LHCN-M2 (cell line): ENCODE measurements at regions not wholly inside any gene's neighbourhood (a gene's known extent, or its start where the extent isn't known, plus 50 kb on each side); places are given as distances from the start of the nearest gene placed in this dataset.

ENCODE experiments used
- DNase-seq: peaks from one replicate; pipeline ENCODE4 v3.0.0-alpha.2; 2012; ENCODE audit warnings: low read depth

DNA sequence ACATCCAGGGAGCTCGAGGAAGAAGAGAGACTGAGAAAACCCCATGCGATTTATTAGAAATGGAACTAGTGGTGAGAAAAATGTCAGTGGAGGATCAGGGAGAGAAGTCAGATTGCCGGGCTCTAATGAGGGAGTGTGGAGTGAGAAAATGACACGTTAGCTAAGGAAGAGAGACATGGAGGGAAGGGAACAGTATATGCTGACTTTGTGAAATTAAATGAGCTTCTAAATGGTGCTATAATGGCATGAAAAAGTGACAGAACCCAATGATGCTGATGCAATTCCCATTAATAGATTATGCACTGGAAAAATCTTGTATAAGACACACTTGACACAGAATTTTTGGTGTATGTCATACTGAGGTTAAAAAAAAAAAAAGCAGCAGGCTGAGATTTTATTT is 112.6 kb downstream of the HSPH1 start:
- DNase-seq: no peak

DNA sequence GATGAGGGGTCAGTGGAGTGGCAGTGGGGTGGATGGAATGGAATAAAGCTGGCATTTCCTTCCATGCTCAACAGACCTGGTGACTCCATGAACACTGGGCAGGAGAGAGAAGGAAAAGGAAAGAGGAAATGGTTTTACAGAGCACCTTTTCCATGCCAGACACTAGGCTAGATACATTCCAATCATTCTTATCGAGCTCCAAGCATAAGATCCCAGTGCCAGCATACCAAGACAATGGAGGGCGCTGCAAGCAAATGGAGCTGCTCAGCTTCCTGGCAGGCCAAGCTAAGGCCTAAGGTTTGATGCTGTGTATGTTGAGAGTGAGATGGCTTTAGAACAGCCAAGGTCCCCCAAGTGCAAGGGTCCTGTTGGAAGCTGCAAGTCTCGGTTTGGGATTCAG is 113.2 kb downstream of the HSPH1 start:
- no peak for DNase-seq

DNA sequence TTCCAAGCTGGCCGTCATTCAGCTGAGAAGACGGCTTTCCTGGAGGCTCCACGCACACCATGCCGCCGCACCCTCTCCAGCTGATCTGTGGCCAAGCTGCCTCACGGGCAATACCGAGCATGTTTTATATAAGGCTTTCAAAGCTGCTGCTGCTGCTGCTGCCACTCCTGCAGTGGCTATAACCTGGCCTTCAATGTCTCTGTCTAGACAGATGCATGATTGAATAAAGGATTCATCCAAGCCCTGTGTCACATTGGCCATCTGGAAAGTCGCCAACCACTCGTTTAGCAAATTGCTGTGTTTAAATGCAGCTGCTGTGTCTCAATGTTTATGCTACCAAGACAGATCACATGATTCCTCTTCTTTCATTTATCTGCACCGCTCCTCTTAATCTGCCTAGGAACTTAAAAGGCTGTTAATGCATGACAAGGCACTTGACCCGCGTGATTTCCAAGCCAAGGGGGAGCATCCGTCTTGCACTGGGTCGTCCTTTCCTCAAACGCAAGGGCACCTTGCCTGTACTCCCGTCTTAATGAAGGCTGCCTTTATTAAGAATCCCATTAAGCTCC is 114.3 kb downstream of the TEX26 start:
- peak; percentile 88 for DNase-seq

GRCh38 chr13:31045286-31046081 is 113.0 kb downstream of the TEX26 start:
- DNase-seq: peak; percentile 95

DNA sequence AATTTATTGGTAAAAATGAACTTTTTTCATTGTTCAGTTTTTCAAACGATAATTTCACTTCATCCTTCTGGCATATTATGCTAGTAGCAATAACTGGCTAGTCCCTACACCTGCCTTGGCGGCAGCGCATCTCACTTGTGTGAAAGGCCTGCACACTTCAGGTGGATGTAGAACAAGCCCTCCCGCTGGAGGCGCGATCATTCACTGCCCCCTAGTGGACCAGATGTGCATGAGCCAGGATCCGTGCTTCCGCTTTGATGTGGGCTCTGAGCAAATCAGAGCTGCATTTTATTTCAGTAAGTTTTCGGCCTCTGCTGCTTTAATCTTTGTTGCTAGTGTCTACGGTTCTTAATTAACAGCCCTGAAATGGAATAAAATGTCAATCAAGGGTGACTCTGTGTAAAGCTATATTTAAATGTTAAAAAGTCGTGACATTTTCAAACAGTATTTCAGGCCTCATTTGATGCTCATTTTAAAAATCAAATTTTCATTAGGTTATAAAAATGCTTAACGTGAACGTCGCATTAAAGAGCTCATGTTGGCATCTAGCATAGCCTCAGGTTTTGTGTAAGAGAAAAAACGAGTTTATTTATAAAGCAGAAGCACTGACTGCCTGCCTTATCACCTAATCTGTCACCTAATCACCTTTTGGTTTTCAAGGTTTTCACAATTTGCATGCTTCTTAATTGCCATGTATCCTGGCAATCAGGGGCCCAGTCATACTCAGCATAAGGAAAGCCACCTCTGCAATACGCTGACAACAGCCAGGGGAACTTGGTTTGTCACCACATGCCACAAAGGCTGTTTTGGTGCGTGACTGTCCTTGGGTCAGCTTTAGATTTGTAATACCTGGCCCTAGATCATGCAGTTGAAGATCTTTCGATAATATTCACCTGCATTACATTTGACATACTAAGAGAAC is 112.2 kb downstream of the TEX26 start:
- DNase-seq: peak; percentile 73

DNA sequence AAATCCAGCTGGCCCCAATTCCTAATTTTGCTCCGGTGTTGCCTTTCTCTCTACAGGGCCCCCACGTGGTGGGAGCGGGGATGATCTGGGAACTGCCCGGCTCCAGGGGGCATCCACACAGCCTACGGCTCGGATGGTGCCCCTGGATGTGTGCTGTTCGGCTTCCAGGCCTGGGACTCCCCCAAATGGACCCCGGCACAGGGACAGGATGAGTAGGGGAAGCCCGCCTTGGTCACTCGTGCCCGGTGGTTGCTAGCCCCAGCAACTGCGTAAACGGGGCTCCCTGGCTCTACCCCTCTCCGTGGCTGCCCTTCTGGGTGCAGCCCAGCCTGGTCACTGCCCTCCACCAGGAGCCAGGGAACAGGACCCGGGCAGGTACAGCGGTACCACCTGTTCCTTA is 111.5 kb downstream of the TEX26 start:
- no peak for DNase-seq

GRCh38 chr13:31042481-31043165 is 110.2 kb downstream of the TEX26 start:
- no peak for DNase-seq

DNA sequence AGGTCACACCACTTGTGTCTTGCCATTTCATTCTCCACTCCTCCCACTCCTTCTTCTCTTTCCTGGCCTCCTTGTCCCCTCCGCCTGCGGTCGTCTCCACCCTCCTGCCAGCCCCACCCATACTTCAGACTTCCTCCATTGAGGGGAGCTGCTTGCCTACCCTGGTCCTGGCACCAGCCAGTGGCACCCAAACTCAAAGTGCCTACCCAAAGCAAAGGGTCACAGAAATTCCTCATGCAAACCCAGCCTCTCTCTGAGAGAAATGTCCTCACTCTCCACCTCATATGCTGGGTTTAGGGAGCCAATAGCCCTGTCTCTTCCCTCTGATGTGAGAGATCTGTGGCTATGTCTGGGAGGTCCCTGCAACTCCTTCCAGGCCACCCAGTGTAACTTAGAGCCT is 109.6 kb downstream of the TEX26 start:
- DNase-seq: no peak

DNA sequence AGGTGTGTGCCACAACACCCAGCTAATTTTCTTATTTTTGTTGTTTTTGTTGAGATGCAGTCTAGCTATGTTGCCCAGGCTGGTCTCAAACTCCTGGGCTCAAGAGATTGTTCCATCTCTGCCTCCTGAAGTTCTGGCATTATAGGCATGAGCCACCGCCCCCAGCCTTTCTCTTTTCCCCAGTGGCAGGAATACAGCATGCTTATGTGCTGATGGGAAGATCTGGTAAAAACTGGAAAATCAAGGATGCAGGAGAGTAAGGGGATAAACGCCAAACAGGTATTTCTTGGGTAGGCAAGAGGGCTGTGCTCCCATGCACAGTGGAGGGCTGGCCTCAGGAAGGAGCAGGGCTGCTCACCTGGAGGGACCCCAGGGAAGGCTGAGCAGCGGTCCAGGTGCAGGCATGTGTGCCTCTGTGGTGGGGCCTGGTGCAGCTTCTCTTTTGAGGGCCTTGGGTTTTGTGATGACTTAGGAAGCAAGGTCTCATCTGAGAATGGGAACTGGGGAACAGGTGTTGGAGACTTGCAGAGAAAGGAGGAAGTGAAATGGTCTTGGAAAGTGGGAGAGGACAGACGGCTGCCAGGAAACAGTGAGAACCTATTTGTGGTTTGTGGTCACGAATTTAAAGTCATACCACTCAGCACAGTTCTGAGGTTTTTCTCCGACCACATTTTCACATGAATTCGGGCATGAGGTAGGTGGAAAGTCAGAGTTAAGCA is 106.5 kb downstream of the TEX26 start:
- DNase-seq: peak; percentile 82

DNA sequence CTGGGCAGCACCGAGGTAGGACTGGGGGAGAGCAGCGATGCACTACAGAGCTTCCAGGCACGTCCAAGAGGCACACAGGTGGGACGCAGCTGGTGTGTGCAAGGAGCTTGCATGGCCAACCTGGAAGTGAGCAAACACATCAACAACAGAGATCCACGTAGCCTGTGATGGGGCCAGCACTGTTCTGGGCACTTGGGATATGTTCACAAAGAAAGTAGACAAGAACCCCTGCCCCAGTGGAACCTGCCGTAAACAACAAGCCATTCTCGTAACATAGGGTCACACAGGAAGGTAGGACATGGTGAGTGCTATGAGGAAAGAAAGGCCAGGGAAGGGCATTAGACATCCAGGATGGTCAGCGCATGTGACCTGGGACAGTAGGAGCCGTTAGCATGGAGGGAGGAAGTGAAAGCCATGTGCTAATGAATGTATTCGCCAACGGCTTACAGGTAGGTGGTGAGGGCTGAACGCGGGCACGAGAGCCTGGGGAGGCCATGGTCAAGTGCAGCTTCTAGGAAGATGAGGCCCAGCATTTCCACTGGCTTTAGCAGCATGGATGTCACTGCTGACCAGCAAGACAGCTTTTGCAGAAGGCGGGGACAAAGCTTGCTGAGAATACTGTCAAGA is 105.5 kb downstream of the TEX26 start:
- DNase-seq: no peak

GRCh38 chr13:31036731-31037695 is 104.6 kb downstream of the TEX26 start:
- DNase-seq: no peak

DNA sequence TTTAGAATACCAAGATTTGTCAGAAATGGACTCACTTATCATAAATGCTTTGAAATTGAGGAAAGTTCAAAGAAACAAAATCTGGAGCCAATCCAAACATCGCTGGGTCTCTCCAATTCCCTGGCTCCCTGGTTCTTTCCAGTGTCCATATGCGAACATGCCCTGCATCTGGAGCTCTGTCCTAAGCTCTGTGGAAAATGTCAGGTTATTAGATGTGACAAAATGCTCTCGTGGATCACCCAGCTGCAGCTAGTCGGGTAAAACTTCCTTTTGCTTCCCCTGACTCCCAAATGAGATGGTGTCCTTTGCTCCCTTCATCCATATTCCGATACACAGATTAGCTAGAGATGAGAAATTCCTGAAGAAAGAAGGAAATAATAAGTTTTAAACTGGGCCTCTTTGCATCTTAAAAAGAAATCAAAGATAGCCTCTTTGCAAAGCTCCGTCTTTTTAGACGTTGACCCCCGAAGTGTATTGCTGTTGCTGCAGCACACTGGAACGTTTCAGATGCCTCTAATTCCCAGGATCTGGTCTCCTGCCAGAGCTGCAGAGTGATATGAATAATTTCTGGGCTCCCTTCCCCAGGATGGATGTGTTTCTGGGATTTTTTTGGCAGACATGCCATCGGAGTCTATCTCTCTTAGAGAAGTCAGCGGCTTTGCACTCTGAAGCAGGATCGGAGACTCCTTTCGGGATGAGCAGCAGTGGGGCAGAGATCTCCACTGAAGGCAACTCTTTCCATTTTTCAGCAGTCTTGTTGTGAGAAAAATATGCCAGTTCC is 102.9 kb downstream of the TEX26 start:
- no peak for DNase-seq

DNA sequence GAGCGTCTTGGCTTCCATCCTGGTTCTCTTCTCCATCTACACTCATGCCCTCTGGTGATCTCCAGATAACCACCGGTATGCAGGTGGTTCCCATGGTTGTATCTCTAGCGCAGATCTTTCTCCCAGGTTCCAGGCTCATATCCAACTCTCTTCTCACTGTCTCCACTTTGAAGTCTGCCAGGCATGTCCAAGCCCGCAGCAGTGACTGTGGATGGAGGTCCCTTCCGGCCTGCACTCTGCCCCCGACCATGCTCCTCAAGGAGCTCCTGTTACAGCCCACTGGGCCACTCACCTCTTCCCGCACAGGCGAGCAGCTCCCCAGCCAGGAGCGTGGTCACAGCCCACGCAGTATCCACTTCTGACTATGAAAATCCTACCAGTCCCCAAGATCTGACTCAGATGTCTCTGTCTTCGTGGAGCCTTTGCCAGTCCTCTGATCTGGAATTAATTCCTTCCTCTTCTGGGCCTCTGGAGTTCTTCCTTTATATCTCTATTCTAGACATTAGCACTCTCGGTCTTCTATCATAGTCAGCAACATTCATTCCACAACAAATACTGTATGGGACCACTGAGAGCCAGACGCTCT is 100.2 kb downstream of the TEX26 start:
- DNase-seq: no peak

GRCh38 chr13:31031482-31031881 is 99.0 kb downstream of the TEX26 start:
- DNase-seq: no peak

DNA sequence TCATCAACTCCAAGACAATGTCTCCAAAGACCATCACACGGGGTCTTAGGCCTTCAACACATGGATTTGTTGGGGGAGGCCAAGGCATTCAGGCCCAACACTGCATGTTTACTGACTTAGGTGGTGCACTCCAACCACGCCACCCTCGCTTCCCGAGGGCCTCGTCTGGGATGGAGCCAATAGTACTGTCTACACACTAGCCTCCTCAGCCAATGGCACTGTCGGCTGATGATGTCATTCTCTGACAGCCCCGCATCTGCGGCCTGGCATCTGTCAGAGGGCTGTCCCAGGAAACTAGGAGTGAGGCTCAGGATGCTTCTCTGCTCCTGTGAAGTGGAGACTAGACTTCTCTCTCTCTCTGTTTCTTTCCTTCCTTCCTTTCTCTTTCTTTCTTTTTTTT is 96.6 kb downstream of the TEX26 start:
- no peak for DNase-seq

GRCh38 chr13:31027136-31027535 is 94.7 kb downstream of the TEX26 start:
- DNase-seq: no peak
